ENCODE measurements at regions not wholly inside any gene's neighbourhood (a gene's known extent, or its start where the extent isn't known, plus 50 kb on each side); places are given as distances from the start of the nearest gene placed in this dataset.

DNA sequence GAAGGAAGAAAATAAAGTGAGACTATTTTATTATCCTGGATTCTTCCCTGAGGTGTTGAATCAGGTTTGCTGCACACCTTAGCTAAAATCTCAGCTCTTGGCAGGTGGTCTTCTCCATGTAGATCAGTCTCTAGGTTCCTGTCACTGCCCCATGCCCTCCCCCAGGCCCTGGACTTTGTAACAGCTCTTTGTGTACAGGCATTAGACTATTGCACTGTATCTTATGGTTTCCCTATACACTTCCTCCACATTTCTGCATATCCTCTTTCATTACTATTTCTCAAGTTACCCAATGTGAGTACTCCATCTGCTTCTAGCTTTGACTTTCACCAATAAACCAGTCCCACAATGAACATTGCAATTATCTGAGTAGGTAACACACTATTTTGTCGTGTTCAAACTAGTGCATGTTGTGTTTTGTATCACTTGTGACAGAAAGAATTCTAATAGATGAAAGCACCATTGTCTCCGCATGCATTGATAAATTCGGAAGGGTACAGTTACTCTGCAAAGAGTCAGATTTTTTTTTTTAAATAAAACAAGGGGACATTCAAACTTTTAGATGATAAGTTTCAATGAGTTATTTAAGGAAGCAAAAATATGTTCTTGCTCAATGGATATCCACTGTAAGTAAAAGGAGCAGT lies 1348.7 kb upstream of the C9orf72 start:
- POLR2A ChIA-PET = no interaction called here
- no peak for DNase-seq
- Mint-ChIP-seq H3K27ac (no peak overlapping the region), H3K4me3 (no peak overlapping the region), H3K4me1 (no peaks in the 10 kb centered on the region), H3K9me3 (peaks cover under 1% of the 10 kb centered on the region), H3K36me3 (ENCODE audit: low read depth) (no peaks in the 10 kb centered on the region), H3K27me3 (no peaks in the 10 kb centered on the region)
- CTCF ChIA-PET = no interaction called here

DNA sequence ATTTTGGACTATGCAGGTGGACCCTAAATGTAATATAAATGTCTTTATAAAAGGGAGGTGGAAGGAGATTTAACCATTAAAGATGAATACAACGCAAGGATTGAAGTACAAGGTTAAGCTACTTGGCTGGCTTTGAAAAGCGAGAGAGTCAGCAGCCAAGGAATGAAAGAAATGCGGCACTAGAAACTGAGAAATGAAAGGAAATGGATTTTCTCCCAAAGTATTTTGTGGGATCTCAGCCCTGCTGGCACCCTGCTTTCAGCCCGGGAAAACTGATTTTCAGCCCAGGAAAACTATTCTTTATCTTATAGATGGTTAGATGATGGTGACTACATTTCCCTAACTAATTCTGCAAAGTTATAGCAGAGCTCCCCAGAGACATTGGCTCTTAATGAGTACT lies 1349.6 kb upstream of the C9orf72 start:
- Mint-ChIP-seq H3K9me3 (no peaks in the 10 kb centered on the region), H3K4me1 (no peaks in the 10 kb centered on the region), H3K36me3 (ENCODE audit: low read depth) (no peaks in the 10 kb centered on the region), H3K4me3 (no peak overlapping the region), H3K27me3 (no peaks in the 10 kb centered on the region), H3K27ac (no peak overlapping the region)
- no peak for DNase-seq
- CTCF ChIA-PET = no interaction called here
- POLR2A ChIA-PET = no interaction called here

DNA sequence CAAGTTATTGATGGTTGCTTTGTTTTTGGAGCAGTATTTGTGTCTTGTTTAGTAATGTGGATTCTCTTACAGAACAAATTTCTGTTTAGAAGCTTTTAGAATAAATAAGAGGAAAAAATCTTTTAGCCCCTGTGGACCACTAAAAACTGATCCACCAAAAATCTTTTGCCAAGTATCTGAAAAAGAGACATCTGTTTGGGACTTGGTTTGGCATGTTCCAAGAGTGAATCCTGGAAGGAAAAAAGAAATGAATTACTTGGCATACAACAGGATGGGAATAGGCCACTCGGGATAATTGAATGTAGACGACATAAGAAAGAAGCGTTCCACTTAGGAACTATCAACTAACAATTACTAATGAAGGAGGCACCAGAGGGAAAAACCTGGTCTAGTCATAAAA lies 1350.1 kb upstream of the C9orf72 start:
- ChIA-PET POLR2A (no interaction called here), CTCF (no interaction called here)
- Mint-ChIP-seq H3K36me3 (ENCODE audit: low read depth) (no peaks in the 10 kb centered on the region), H3K4me1 (no peaks in the 10 kb centered on the region), H3K4me3 (no peak overlapping the region), H3K27ac (no peak overlapping the region), H3K27me3 (no peaks in the 10 kb centered on the region), H3K9me3 (no peaks in the 10 kb centered on the region)
- DNase-seq = no peak

DNA sequence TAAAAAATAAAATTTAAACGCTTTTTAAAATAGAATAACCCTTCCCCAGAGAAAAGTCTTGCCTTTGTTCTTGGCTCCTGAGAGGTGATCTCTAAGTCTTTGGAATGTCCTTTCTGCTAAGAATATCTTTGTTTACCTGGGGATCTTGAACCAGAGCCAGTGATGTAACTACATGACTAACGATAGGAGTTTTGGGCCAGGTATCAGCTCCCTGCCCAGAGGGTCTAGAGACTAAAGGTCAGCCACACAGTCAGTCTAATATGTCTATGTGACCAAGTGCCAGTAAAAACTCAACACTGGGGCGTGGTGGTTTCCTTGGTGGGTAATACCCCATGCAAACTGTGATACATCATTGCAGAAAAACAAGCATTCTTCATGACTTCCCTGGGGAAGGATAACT lies 1351.9 kb upstream of the C9orf72 start:
- ChIA-PET POLR2A (no interaction called here), CTCF (no interaction called here)
- Mint-ChIP-seq H3K27me3 (no peaks in the 10 kb centered on the region), H3K9me3 (no peaks in the 10 kb centered on the region), H3K27ac (no peak overlapping the region), H3K4me1 (no peaks in the 10 kb centered on the region), H3K4me3 (no peak overlapping the region), H3K36me3 (ENCODE audit: low read depth) (no peaks in the 10 kb centered on the region)
- no peak for DNase-seq

DNA sequence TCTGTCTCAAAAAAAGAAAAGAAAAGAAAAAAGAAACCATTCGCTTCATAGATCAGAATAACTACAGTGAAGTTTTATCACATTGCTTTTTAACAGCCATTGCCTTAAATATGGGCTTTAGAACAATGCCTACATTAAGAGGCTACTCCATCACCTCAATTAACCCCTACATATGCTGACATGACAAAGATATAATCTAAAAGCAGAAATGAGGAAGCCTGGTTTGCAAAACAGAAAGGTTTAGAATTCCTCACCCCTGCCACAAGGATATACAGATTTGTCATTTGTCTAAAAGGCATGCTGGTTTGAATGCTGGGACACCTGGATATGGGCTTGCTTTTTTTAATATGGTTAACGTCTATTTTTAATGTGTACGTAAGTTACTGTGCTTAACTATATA lies 1353.0 kb upstream of the C9orf72 start:
- Mint-ChIP-seq H3K36me3 (ENCODE audit: low read depth) (no peaks in the 10 kb centered on the region), H3K9me3 (no peaks in the 10 kb centered on the region), H3K27ac (no peak overlapping the region), H3K27me3 (no peaks in the 10 kb centered on the region), H3K4me1 (no peaks in the 10 kb centered on the region), H3K4me3 (no peak overlapping the region)
- ChIA-PET POLR2A (no interaction called here), CTCF (no interaction called here)
- DNase-seq = no peak

DNA sequence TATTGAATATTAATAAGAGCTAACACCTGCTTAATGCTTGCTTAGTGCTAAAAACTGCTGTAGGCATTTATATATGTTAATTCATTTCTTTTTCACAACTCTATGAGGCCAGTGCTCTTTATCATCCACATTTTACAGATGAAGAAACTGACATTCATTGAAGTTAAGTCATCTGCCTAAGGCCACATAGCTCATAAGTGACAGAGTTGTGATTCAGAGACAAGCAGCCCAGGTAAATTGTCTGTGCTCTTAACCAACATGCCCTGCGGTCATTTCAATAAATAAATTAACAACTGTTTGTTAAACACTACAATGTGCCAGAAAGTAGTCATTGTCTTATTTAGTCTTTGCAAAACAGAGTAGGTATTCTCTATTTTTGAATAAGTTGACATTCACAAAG lies 1354.4 kb upstream of the C9orf72 start:
- Mint-ChIP-seq H3K4me3 (no peak overlapping the region), H3K4me1 (no peaks in the 10 kb centered on the region), H3K27me3 (no peaks in the 10 kb centered on the region), H3K9me3 (no peaks in the 10 kb centered on the region), H3K36me3 (ENCODE audit: low read depth) (no peaks in the 10 kb centered on the region), H3K27ac (no peak overlapping the region)
- ChIA-PET POLR2A (no interaction called here), CTCF (no interaction called here)
- no peak for DNase-seq

DNA sequence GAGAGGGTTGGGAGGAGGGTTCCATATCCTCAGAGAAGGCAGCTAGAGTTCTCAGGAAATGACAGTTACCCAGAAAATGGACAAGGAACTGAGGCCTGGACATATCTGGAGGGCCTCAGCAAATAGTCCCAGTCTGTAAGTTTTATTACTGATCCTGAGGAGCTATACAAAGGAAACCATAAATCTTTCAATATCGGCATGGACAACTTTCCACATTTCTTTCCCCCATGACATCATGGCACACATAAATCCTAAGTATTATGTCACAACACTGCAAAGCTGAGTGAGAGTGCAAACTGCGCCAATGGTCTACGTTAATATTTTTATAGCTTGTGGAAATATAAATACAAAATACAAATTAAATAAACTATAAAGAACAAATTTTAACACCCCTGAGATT lies 1356.2 kb upstream of the C9orf72 start:
- Mint-ChIP-seq H3K4me3 (no peak overlapping the region), H3K27ac (no peak overlapping the region), H3K27me3 (no peaks in the 10 kb centered on the region), H3K36me3 (ENCODE audit: low read depth) (no peaks in the 10 kb centered on the region), H3K9me3 (no peaks in the 10 kb centered on the region), H3K4me1 (no peaks in the 10 kb centered on the region)
- no peak for DNase-seq
- ChIA-PET POLR2A (no interaction called here), CTCF (no interaction called here)

DNA sequence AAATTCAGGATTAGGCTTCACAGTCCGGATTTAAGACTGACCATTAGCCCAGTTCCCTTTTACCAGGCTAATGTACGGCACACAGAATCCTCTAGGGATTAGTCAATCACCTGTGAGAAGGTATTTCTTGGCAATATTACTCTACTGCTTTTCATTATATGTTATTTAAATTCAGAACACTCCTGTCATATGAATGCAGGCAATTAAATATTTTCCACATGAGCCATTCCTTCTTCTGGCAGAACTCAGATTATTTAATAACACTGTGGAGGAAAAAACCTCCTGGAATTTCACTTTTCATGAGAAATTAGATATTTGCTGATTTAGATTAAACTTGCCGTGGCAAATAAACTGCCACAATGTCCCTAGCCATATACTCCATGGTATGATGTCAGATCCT lies 1357.5 kb upstream of the C9orf72 start:
- no peak overlapping the region for H3K4me3 Mint-ChIP-seq
- H3K27me3 Mint-ChIP-seq = no peaks in the 10 kb centered on the region
- DNase-seq = no peak
- H3K27ac Mint-ChIP-seq = no peak overlapping the region
- H3K36me3 Mint-ChIP-seq (ENCODE audit: low read depth) = no peaks in the 10 kb centered on the region
- ChIA-PET POLR2A (no interaction called here), CTCF (no interaction called here)
- H3K9me3 Mint-ChIP-seq = no peaks in the 10 kb centered on the region
- H3K4me1 Mint-ChIP-seq = no peaks in the 10 kb centered on the region

DNA sequence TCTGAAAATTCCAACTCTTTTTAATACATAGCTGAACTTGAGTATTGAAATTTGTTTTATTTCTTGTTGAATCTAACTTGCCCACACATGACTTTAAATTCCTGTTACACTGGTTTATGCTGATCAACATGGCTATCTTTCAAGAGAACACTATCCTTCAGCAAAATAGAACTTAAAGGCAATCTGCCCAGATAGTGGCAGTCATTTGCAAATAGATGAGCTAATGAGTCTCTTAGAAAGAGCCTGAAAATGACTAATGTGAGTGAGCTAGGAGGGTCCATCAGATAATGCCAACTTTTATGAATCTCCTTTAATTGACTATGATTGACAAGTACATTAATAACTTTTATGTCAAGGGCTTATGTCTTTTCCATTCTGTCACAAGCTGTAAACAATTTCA lies 1360.8 kb upstream of the C9orf72 start:
- CTCF ChIA-PET = no interaction called here
- no peak overlapping the region for H3K27ac Mint-ChIP-seq
- no peaks in the 10 kb centered on the region for H3K36me3 Mint-ChIP-seq (ENCODE audit: low read depth)
- no peaks in the 10 kb centered on the region for H3K9me3 Mint-ChIP-seq
- H3K27me3 Mint-ChIP-seq = no peaks in the 10 kb centered on the region
- H3K4me1 Mint-ChIP-seq = no peaks in the 10 kb centered on the region
- DNase-seq = no peak
- POLR2A ChIA-PET = no interaction called here
- H3K4me3 Mint-ChIP-seq = no peak overlapping the region

DNA sequence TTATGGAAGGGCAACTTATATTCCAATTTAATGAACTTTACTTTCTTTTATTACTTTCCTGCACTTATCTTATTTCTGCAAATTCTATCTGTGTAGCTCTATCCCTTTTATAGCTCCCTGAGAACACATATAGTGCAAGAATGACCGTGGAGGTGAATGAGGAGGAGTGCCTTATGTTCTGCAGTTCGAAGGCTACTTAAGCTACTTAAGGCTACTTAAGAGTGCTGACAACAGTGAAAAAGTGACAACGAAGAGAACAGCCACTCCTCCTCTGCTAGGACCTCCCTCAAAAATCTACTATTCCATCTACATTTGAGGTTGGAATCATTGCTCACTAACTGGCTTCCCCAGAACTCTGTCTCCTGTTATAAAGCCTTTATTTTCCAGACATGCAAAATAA lies 1365.7 kb upstream of the C9orf72 start:
- Mint-ChIP-seq H3K27ac (no peak overlapping the region), H3K36me3 (ENCODE audit: low read depth) (no peaks in the 10 kb centered on the region)

DNA sequence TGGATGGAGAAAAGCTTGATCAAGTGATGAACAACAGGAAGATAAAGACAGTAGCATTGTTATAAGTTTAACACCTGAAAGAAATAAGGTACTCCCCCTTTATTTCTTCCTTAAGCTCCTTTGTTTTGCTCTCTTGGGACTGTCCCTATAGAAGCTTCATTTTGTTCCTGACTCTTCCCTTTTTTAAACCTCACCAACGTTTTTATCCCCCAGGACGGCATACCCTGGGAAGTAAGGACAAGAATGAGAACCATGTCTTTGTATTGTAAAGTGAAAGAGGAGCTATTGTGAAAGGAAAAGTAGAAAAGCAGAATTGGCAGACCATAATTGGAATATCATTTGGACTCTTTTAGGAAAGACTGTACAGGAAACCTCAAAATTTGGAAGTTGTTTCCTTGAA lies 1368.6 kb upstream of the C9orf72 start:
- Mint-ChIP-seq H3K4me1 (no peaks in the 10 kb centered on the region), H3K9me3 (peaks cover 2% of the 10 kb centered on the region), H3K36me3 (ENCODE audit: low read depth) (no peaks in the 10 kb centered on the region), H3K27ac (no peak overlapping the region), H3K27me3 (no peaks in the 10 kb centered on the region), H3K4me3 (no peak overlapping the region)
- POLR2A ChIA-PET = no interaction called here
- DNase-seq = no peak
- CTCF ChIA-PET = no interaction called here

More for the DNA sequence above, 1365.7 kb upstream of the C9orf72 start:
- Mint-ChIP-seq H3K27me3 (no peaks in the 10 kb centered on the region), H3K4me3 (no peak overlapping the region), H3K4me1 (no peaks in the 10 kb centered on the region), H3K9me3 (peaks cover 2% of the 10 kb centered on the region)
- no peak for DNase-seq
- POLR2A ChIA-PET = no interaction called here
- CTCF ChIA-PET = no interaction called here

DNA sequence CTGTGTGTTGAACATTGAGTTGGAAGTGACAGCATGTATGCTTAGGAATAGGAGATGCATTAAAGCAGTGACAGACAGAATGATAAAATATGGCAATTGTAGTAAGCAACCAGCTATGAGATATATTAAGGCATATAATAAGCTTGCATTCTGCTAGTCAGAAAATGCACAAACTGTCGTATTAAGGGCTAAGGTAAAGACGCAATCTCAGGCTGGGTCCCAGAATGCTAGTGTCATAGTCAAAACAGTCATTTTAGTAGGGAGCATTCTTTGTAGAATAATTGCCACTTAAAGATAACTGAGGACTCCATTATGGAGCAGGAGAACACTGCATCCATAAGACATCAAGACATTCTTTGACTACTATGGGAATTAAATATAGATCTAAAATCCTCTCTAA lies 1369.7 kb upstream of the C9orf72 start:
- ChIA-PET CTCF (no interaction called here), POLR2A (no interaction called here)
- Mint-ChIP-seq H3K9me3 (peaks cover 2% of the 10 kb centered on the region), H3K4me3 (no peak overlapping the region), H3K27ac (no peak overlapping the region), H3K36me3 (ENCODE audit: low read depth) (no peaks in the 10 kb centered on the region), H3K4me1 (no peaks in the 10 kb centered on the region), H3K27me3 (no peaks in the 10 kb centered on the region)
- no peak for DNase-seq

DNA sequence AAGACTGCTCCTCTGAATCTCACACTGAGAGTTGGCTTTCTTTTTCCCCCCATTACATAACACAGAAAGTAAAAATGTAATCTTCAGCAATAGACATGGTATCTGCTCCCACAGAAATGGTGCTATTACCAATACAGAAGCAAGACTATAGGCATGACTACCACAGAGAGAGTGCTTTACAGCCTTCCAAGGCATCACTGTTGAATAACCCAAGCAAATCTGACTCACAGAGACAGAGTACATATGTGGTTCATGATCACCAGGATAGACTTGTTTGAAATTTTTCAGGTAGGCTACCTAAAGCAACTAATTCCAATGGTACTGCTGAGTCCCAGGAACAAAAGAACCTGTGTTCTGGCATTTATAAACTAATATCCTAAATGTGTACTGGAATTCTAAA lies 1373.4 kb upstream of the C9orf72 start:
- Mint-ChIP-seq H3K27me3 (no peaks in the 10 kb centered on the region), H3K4me3 (no peak overlapping the region), H3K27ac (no peak overlapping the region), H3K9me3 (peaks cover 7% of the 10 kb centered on the region), H3K36me3 (ENCODE audit: low read depth) (no peaks in the 10 kb centered on the region), H3K4me1 (no peaks in the 10 kb centered on the region)
- ChIA-PET POLR2A (no interaction called here), CTCF (no interaction called here)
- no peak for DNase-seq

DNA sequence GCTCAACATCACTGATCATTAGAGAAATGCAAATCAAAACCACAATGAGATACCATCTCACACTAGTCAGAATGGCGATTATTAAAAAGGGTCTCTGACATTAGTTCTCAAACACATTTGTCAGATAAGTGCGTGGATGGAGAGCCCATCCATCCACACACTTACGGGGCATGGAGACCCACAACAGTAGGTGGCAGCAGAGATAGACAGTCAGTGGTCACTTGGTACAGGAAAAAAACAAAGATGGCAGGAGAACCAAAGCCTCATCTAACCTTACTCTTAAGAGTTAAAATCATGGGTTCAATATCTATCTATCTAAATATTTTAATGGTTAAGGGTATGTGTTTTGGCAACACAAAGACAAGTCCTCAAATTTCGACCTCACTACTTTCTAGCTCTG lies 1378.7 kb upstream of the C9orf72 start:
- peaks cover 5% of the 10 kb centered on the region for H3K9me3 Mint-ChIP-seq
- no peak overlapping the region for H3K4me3 Mint-ChIP-seq
- ChIA-PET CTCF (no interaction called here), POLR2A (no interaction called here)
- no peak overlapping the region for H3K27ac Mint-ChIP-seq
- DNase-seq = no peak
- no peaks in the 10 kb centered on the region for H3K36me3 Mint-ChIP-seq (ENCODE audit: low read depth)
- no peaks in the 10 kb centered on the region for H3K4me1 Mint-ChIP-seq
- no peaks in the 10 kb centered on the region for H3K27me3 Mint-ChIP-seq

Data from activated CD4-positive, alpha-beta memory T cell treated with anti-CD3 and anti-CD28 coated beads, Interleukin-2, amount 10 ng/mL, durations not matched to agents 7 days and 5 days (primary cell).